Endothelial cell of umbilical vein (primary cell): ENCODE measurements at regions not wholly inside any gene's neighbourhood (a gene's known extent, or its start where the extent isn't known, plus 50 kb on each side); places are given as distances from the start of the nearest gene placed in this dataset.

ENCODE experiments used
- BruUV-seq: library from RNA; stranded (reverse); fragments of 400-500 nt; replicated peaks from 2 replicates; lab custom pipeline; 2021; lab: Mats Ljungman, UMichigan
- CTCF ChIA-PET: fragments of 300-600, 350-600 bp; sonication (Branson Sonifier 250); formaldehyde crosslinking; loops from one replicate; lab custom pipeline; 2021; ENCODE audit warnings: antibody characterized with exemption, inconsistent platforms; lab: Charles Lee
- POLR2A ChIA-PET: fragments of 300-600, 350-600 bp; sonication (Branson Sonifier 250); formaldehyde crosslinking; loops from one replicate; lab custom pipeline; 2021; ENCODE audit warnings: antibody characterized with exemption, inconsistent platforms; lab: Charles Lee
- DNase-seq: peaks from one replicate; pipeline ENCODE4 v3.0.0-alpha.2; 2011; ENCODE audit warnings: low read depth, low spot score
- FAIRE-seq: peaks from 2 replicates; lab custom pipeline; 2011; peaks lifted over from hg19 to GRCh38; lab: Jason Lieb, UNC
- H2AFZ ChIP-seq: 2 replicates; pipeline ENCODE4 v1.6.0; 2012; ENCODE audit warnings: low read depth, low read length, control low read depth, inconsistent platforms
- H3K27ac ChIP-seq: 2 replicates; pipeline ENCODE4 v1.5.1; 2011; ENCODE audit warnings: low read depth, mild to moderate bottlenecking, control low read depth, low read length, moderate library complexity; ENCODE audit not compliant: insufficient read depth
- H3K27me3 ChIP-seq, 2 experiments: 2 replicates each; pipeline versions ENCODE4 v1.6.0 to v1.6.1; 2011; ENCODE audit warnings: low read length in 2 of 2, mixed read lengths in 1 of 2; ENCODE audit not compliant: control insufficient read depth in 2 of 2, insufficient read depth in 2 of 2
- H3K36me3 ChIP-seq, 2 experiments: 2 replicates in 1 of 2; 3 replicates in 1 of 2; pipeline ENCODE4 v1.5.1; 2011; ENCODE audit warnings: low read length in 2 of 2, mild to moderate bottlenecking in 1 of 2, moderate library complexity in 1 of 2; ENCODE audit not compliant: control insufficient read depth in 2 of 2, insufficient read depth in 2 of 2; ENCODE audit errors: extremely low read depth in 1 of 2
- H3K4me1 ChIP-seq: 3 replicates; pipeline ENCODE4 v1.5.1; 2011; ENCODE audit warnings: mild to moderate bottlenecking, low read length; ENCODE audit not compliant: control insufficient read depth, insufficient read depth; ENCODE audit errors: extremely low read depth
- H3K4me2 ChIP-seq: 2 replicates; pipeline ENCODE4 v1.6.1; 2011; ENCODE audit warnings: low read length, control low read depth, mixed read lengths; ENCODE audit not compliant: insufficient read depth
- H3K4me3 ChIP-seq, 3 experiments: fragments of 200-600 bp in 1 of 3; sonication (generic), shearing (Covaris generic) in 1 of 3; replicated peaks in 1 of 3; 2 replicates each; pipeline ENCODE4 v1.5.1; 2011 to 2016; ENCODE audit warnings: control low read depth in 3 of 3, low read length in 3 of 3, mild to moderate bottlenecking in 2 of 3, inconsistent platforms in 1 of 3, low read depth in 1 of 3, moderate library complexity in 1 of 3; ENCODE audit not compliant: insufficient read depth in 1 of 3
- H3K79me2 ChIP-seq: 2 replicates; pipeline ENCODE4 v1.6.0; 2012; ENCODE audit warnings: low read length, inconsistent platforms; ENCODE audit not compliant: control insufficient read depth, insufficient read depth
- H3K9ac ChIP-seq: replicated peaks from 2 replicates; pipeline ENCODE3; 2011; ENCODE audit warnings: low read length, control low read depth; ENCODE audit not compliant: insufficient read depth; ENCODE audit errors: extremely low read depth
- H3K9me1 ChIP-seq: replicated peaks from 3 replicates; pipeline ENCODE4 v1.6.0; 2011; ENCODE audit warnings: mild to moderate bottlenecking, low read length; ENCODE audit not compliant: control insufficient read depth, insufficient read depth; ENCODE audit errors: extremely low read depth
- H3K9me3 ChIP-seq: replicated peaks from 2 replicates; pipeline ENCODE4 v1.5.1; 2012; ENCODE audit warnings: low read length, inconsistent platforms; ENCODE audit not compliant: control insufficient read depth, insufficient read depth
- H4K20me1 ChIP-seq: replicated peaks from 2 replicates; pipeline ENCODE3; 2011; ENCODE audit warnings: mild to moderate bottlenecking, low read length; ENCODE audit not compliant: control insufficient read depth, insufficient read depth; ENCODE audit errors: extremely low read depth
- EZH2 ChIP-seq: IDR thresholded peaks from 2 replicates; pipeline ENCODE4 v1.6.1; 2012; ENCODE audit warnings: borderline replicate concordance, low read depth, mild to moderate bottlenecking, moderate library complexity, low read length, inconsistent platforms; ENCODE audit not compliant: severe bottlenecking
- FOS ChIP-seq: IDR thresholded peaks from 2 replicates; pipeline ENCODE4 v1.6.1; 2011; ENCODE audit warnings: mild to moderate bottlenecking, low read length, moderate library complexity, borderline replicate concordance; ENCODE audit not compliant: insufficient read depth
- GATA2 ChIP-seq: IDR thresholded peaks from 2 replicates; pipeline ENCODE4 v1.7.0; 2011; ENCODE audit warnings: low read depth, mild to moderate bottlenecking, moderate library complexity, mixed read lengths, low read length; ENCODE audit not compliant: insufficient read length, insufficient read depth
- JUN ChIP-seq: IDR thresholded peaks from 2 replicates; pipeline ENCODE4 v1.6.1; 2011; ENCODE audit warnings: borderline replicate concordance, low read depth; ENCODE audit not compliant: insufficient read length, insufficient read depth
- MYC ChIP-seq: IDR thresholded peaks from one replicate; pipeline ENCODE4 v1.6.1; 2011; ENCODE audit warnings: mild to moderate bottlenecking, low read depth, low read length
- POLR2A ChIP-seq: IDR thresholded peaks from 2 replicates; pipeline ENCODE4 v1.6.1; 2012; ENCODE audit warnings: low read depth, mild to moderate bottlenecking, control low read depth, low read length
- POLR2AphosphoS5 ChIP-seq: IDR thresholded peaks from 2 replicates; pipeline ENCODE4 v1.6.1; 2012; ENCODE audit warnings: low read depth, mild to moderate bottlenecking, control low read depth, low read length, moderate library complexity; ENCODE audit not compliant: insufficient read depth
- dilution Hi-C: fragments of 300-500 bp; cut with MboI; formaldehyde crosslinking; loops from one replicate; pipeline ENCODE4 v1.15.0; 2019; ENCODE audit warnings: low sequenced_read_pairs; ENCODE audit not compliant: extremely low pct_ligation_motif_present
- intact Hi-C: fragments of 100-400 bp; cut with micrococcal nuclease; formaldehyde crosslinking; loops from one replicate; pipeline ENCODE4 v1.10.0; 2022
- TF ChIP-seq, protein P1 (sequence below): IDR thresholded peaks from 2 replicates; pipeline ENCODE4 v1.6.1; 2011; ENCODE audit not compliant: insufficient read depth, insufficient read length
- TF ChIP-seq, protein P2 (sequence below), 2 donors: IDR thresholded peaks; 1 replicate in 1 of 2; 2 replicates in 1 of 2; pipeline ENCODE4 v1.5.1; 2011; ENCODE audit warnings: low read length in 2 of 2, mild to moderate bottlenecking in 2 of 2, moderate library complexity in 2 of 2, control low read depth in 1 of 2, inconsistent platforms in 1 of 2, low read depth in 1 of 2; ENCODE audit not compliant: insufficient read depth in 1 of 2; ENCODE audit errors: extremely low read depth in 1 of 2

- Histone ChIP-seq H3K4me3 (no peak overlapping the region), H3K79me2 (no peaks in the 10 kb centered on the region), H4K20me1 (no peaks in the 10 kb centered on the region), H3K9me1 (no peaks in the 10 kb centered on the region), H3K9me3 (no peaks in the 10 kb centered on the region), H2AFZ (no peak overlapping the region), H3K27ac (peak overlapping the region; percentile 93), H3K4me2 (peak overlapping the region; percentile 0), H3K9ac (no peak overlapping the region), H3K36me3 (no peaks in the 10 kb centered on the region), H3K27me3 (no peaks in the 10 kb centered on the region), H3K4me1 (peaks cover 31% of the 10 kb centered on the region)
- DNase-seq (no peak), FAIRE-seq (no peak)
- CTCF ChIA-PET, result interaction anchor here (0.9 to 3.4 kb wide), 6 partner anchors 9 to 54 kb away, joined by 3 to 33 read pairs (median 11); partner anchors contain the start of gene LYST
- TF ChIP-seq, protein P1, sequence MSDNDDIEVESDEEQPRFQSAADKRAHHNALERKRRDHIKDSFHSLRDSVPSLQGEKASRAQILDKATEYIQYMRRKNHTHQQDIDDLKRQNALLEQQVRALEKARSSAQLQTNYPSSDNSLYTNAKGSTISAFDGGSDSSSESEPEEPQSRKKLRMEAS, result no peak
- TF ChIP-seq POLR2AphosphoS5 (no peak), JUN (no peak), FOS (no peak), GATA2 (no peak), POLR2A (no peak), MYC (no peak), EZH2 (no peak)
- TF ChIP-seq, protein P2, sequence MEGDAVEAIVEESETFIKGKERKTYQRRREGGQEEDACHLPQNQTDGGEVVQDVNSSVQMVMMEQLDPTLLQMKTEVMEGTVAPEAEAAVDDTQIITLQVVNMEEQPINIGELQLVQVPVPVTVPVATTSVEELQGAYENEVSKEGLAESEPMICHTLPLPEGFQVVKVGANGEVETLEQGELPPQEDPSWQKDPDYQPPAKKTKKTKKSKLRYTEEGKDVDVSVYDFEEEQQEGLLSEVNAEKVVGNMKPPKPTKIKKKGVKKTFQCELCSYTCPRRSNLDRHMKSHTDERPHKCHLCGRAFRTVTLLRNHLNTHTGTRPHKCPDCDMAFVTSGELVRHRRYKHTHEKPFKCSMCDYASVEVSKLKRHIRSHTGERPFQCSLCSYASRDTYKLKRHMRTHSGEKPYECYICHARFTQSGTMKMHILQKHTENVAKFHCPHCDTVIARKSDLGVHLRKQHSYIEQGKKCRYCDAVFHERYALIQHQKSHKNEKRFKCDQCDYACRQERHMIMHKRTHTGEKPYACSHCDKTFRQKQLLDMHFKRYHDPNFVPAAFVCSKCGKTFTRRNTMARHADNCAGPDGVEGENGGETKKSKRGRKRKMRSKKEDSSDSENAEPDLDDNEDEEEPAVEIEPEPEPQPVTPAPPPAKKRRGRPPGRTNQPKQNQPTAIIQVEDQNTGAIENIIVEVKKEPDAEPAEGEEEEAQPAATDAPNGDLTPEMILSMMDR (IDR thresholded peaks at IDR 0.05; ENCODE audit: extremely low read depth in 1 of 2, insufficient read depth in 1 of 2, low read depth in 1 of 2, low read length in 2 of 2), result no peak
- dilution Hi-C loops, result no loop called here
- BruUV-seq, result no TSS peak
- POLR2A ChIA-PET, result no interaction called here
- intact Hi-C loops, result loop anchor here (5.0 kb wide), 1 partner anchor 364 kb away; the partner anchor contains the start of gene ERO1B
Observed at GRCh38 chr1:235918032-235918431, 51.3 kb upstream of the LYST start.
